ENCODE measurements at regions not wholly inside any gene's neighbourhood (a gene's known extent, or its start where the extent isn't known, plus 50 kb on each side); places are given as distances from the start of the nearest gene placed in this dataset.
A peak's percentile ranks its signal among the peaks of the same experiment; 100 is the strongest.

- H3K4me1 Mint-ChIP-seq = peaks cover 8% of the 10 kb centered on the region; the same call in 2 of the 3 replicates
- H2AFZ ChIP-seq = no peak overlapping the region
- 0 out of 2 replicates have a peak, but pooled peaks cover 7% of the 10 kb centered on the region for H3K4me1 ChIP-seq (ENCODE audit: insufficient read depth)
- DNase-seq (ENCODE audit: low spot score) (peak; percentile 17), ATAC-seq (no peak; the same call in 2 of the 3 replicates)
- no peaks in the 10 kb centered on the region; the same call in 2 of the 3 replicates for H3K36me3 Mint-ChIP-seq (ENCODE audit: low read depth)
- H3K4me2 ChIP-seq = no peak overlapping the region
- no peak overlapping the region for H3K4me3 ChIP-seq
- no peaks in the 10 kb centered on the region for H3F3A ChIP-seq (replicated peaks; ENCODE audit: low read depth)
- no peaks in the 10 kb centered on the region for H3K9me2 ChIP-seq (ENCODE audit: insufficient read depth)
- no peaks in the 10 kb centered on the region for H3K79me2 ChIP-seq (replicated peaks; ENCODE audit: insufficient read depth)
- H3K27me3 Mint-ChIP-seq (ENCODE audit: insufficient read depth, low read depth, poor library complexity) = peaks cover 5% of the 10 kb centered on the region
- no peaks in the 10 kb centered on the region for H4K20me1 ChIP-seq (replicated peaks; ENCODE audit: insufficient read depth)
- H3K36me3 ChIP-seq (ENCODE audit: insufficient read depth) = no peaks in the 10 kb centered on the region
- TF ChIP-seq POLR2AphosphoS5 (IDR thresholded peaks at IDR 0.05; ENCODE audit: low read depth) = no peak
- TF ChIP-seq ZNF462 (CRISPR knock-in tag; IDR thresholded peaks at IDR 0.05) = 0 out of 2 replicates have a peak, but pooled peaks have one; percentile 17
- no peak for TF ChIP-seq ZNF114 (CRISPR knock-in tag; IDR thresholded peaks at IDR 0.05)
- peak; percentile 30 to 48; a peak in 3 of 4 replicates for TF ChIP-seq CTCF (conservative IDR thresholded peaks at IDR 0.05; ENCODE audit: low read depth in 2 of 2)
- no peak for TF ChIP-seq EZH2phosphoT487 (IDR thresholded peaks at IDR 0.05; ENCODE audit: unreplicated experiment)
- TF ChIP-seq, protein P1, sequence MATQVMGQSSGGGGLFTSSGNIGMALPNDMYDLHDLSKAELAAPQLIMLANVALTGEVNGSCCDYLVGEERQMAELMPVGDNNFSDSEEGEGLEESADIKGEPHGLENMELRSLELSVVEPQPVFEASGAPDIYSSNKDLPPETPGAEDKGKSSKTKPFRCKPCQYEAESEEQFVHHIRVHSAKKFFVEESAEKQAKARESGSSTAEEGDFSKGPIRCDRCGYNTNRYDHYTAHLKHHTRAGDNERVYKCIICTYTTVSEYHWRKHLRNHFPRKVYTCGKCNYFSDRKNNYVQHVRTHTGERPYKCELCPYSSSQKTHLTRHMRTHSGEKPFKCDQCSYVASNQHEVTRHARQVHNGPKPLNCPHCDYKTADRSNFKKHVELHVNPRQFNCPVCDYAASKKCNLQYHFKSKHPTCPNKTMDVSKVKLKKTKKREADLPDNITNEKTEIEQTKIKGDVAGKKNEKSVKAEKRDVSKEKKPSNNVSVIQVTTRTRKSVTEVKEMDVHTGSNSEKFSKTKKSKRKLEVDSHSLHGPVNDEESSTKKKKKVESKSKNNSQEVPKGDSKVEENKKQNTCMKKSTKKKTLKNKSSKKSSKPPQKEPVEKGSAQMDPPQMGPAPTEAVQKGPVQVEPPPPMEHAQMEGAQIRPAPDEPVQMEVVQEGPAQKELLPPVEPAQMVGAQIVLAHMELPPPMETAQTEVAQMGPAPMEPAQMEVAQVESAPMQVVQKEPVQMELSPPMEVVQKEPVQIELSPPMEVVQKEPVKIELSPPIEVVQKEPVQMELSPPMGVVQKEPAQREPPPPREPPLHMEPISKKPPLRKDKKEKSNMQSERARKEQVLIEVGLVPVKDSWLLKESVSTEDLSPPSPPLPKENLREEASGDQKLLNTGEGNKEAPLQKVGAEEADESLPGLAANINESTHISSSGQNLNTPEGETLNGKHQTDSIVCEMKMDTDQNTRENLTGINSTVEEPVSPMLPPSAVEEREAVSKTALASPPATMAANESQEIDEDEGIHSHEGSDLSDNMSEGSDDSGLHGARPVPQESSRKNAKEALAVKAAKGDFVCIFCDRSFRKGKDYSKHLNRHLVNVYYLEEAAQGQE (IDR thresholded peaks at IDR 0.05; ENCODE audit: unreplicated experiment) = no peak
- no peak for TF ChIP-seq STAT1 (IDR thresholded peaks at IDR 0.05; ENCODE audit: unreplicated experiment)
- no peak overlapping the region for H3K27ac Mint-ChIP-seq
- H3K9me3 Mint-ChIP-seq = peaks cover 4% of the 10 kb centered on the region; the same call in 1 of the 3 replicates
- H3K27ac ChIP-seq (ENCODE audit: low read depth) = no peak overlapping the region
- H3K4me3 Mint-ChIP-seq = no peak overlapping the region
- H3K27me3 ChIP-seq (ENCODE audit: insufficient read depth) = no peaks in the 10 kb centered on the region
Observed at GRCh38 chrX:151801980-151802379, 67.4 kb downstream of the CNGA2 start.

Data from GM23338 (cell line).